Thyroid gland (tissue), 4 donors: ENCODE measurements at regions not wholly inside any gene's neighbourhood (a gene's known extent, or its start where the extent isn't known, plus 50 kb on each side); places are given as distances from the start of the nearest gene placed in this dataset.

ENCODE experiments used
- POLR2A ChIP-seq, 2 donors: fragments of 450-650 bp; IDR thresholded peaks; one replicate each; pipeline ENCODE4 v1.6.1; 2017; ENCODE audit warnings: antibody characterized with exemption in 2 of 2, mild to moderate bottlenecking in 2 of 2, moderate library complexity in 1 of 2
- TF ChIP-seq, protein P1 (sequence below), 6 experiments: fragments of 200-600 bp in 3 of 6; fragments of 450-650 bp in 3 of 6; sonication (generic) in 3 of 6; IDR thresholded peaks; one replicate each; pipeline ENCODE4 v1.5.1; 2016 to 2019; ENCODE audit warnings: antibody characterized with exemption in 6 of 6, mild to moderate bottlenecking in 2 of 6, inconsistent platforms in 1 of 6, moderate library complexity in 1 of 6

- no peak for TF ChIP-seq POLR2A (IDR thresholded peaks at IDR 0.05)
- TF ChIP-seq, protein P1, sequence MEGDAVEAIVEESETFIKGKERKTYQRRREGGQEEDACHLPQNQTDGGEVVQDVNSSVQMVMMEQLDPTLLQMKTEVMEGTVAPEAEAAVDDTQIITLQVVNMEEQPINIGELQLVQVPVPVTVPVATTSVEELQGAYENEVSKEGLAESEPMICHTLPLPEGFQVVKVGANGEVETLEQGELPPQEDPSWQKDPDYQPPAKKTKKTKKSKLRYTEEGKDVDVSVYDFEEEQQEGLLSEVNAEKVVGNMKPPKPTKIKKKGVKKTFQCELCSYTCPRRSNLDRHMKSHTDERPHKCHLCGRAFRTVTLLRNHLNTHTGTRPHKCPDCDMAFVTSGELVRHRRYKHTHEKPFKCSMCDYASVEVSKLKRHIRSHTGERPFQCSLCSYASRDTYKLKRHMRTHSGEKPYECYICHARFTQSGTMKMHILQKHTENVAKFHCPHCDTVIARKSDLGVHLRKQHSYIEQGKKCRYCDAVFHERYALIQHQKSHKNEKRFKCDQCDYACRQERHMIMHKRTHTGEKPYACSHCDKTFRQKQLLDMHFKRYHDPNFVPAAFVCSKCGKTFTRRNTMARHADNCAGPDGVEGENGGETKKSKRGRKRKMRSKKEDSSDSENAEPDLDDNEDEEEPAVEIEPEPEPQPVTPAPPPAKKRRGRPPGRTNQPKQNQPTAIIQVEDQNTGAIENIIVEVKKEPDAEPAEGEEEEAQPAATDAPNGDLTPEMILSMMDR (IDR thresholded peaks at IDR 0.05): no peak
These were observed 151.3 kb upstream of the MAP3K1 start for GRCh38 chr5:56664025-56664424.
